ENCODE measurements at regions not wholly inside any gene's neighbourhood (a gene's known extent, or its start where the extent isn't known, plus 50 kb on each side); places are given as distances from the start of the nearest gene placed in this dataset.

GRCh38 chr10:113313722-113314121 lies 239.1 kb upstream of the HABP2 start:
- TF ChIP-seq, protein P1, sequence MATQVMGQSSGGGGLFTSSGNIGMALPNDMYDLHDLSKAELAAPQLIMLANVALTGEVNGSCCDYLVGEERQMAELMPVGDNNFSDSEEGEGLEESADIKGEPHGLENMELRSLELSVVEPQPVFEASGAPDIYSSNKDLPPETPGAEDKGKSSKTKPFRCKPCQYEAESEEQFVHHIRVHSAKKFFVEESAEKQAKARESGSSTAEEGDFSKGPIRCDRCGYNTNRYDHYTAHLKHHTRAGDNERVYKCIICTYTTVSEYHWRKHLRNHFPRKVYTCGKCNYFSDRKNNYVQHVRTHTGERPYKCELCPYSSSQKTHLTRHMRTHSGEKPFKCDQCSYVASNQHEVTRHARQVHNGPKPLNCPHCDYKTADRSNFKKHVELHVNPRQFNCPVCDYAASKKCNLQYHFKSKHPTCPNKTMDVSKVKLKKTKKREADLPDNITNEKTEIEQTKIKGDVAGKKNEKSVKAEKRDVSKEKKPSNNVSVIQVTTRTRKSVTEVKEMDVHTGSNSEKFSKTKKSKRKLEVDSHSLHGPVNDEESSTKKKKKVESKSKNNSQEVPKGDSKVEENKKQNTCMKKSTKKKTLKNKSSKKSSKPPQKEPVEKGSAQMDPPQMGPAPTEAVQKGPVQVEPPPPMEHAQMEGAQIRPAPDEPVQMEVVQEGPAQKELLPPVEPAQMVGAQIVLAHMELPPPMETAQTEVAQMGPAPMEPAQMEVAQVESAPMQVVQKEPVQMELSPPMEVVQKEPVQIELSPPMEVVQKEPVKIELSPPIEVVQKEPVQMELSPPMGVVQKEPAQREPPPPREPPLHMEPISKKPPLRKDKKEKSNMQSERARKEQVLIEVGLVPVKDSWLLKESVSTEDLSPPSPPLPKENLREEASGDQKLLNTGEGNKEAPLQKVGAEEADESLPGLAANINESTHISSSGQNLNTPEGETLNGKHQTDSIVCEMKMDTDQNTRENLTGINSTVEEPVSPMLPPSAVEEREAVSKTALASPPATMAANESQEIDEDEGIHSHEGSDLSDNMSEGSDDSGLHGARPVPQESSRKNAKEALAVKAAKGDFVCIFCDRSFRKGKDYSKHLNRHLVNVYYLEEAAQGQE (IDR thresholded peaks at IDR 0.05; ENCODE audit: insufficient read depth in 1 of 2, low read depth in 2 of 2, low read length in 2 of 2) = no peak
- TF ChIP-seq POLR2AphosphoS5 (IDR thresholded peaks at IDR 0.05; ENCODE audit: low read depth, low read length) = no peak
- TF ChIP-seq TAF1 (IDR thresholded peaks at IDR 0.05; ENCODE audit: borderline replicate concordance, insufficient read depth, low read length) = no peak
- TF ChIP-seq SIN3A (IDR thresholded peaks at IDR 0.05; ENCODE audit: borderline replicate concordance, insufficient read depth, low read length) = no peak

All from PFSK-1 (cell line).